Hematopoietic multipotent progenitor cell (in vitro differentiated cells): ENCODE measurements at regions not wholly inside any gene's neighbourhood (a gene's known extent, or its start where the extent isn't known, plus 50 kb on each side); places are given as distances from the start of the nearest gene placed in this dataset.

ENCODE experiments used
- DNase-seq, 3 donors: peaks; one replicate each; pipeline ENCODE4 v3.0.0-alpha.2; 2011 to 2015; ENCODE audit warnings: low read depth in 2 of 3, low spot score in 2 of 3

DNA sequence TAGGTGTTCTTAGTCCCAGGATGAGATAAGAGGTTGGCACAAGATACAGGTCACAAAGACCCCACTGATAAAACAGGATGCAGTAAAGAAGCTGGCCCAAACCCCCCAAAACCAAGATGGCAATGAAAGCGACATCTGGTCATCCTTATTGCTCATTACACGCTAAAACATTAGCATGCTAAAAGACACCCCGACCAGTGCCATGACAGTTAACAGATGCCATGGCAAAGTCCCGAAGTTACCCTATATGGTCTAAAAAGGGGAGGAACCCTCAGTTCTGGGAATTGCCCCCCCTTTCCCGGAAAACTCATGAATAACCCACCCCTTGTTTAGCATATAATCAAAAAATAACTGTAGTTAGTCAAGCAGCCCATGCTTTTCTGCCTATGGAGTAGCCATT is 251.1 kb downstream of the SLC4A3 start:
- DNase-seq, result no peak

DNA sequence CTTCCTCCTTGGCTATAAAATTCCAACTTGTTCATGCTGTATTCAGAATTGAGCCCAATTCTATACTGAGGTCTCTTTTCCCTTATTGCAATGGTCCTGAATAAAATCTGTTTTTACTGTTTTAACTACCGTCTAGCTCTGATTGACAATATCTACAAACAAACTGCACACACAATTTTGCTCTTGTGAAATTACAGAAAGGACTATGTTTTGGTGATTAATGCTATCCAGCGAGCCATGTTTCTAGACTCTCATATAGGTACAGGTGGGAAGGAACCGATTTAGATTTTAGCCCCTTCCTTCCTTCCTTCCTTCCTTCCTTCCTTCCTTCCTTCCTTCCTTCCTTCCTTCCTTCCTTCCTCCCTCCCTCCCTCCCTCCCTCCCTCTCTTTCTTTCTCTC is 254.4 kb downstream of the SLC4A3 start:
- no peak for DNase-seq

DNA sequence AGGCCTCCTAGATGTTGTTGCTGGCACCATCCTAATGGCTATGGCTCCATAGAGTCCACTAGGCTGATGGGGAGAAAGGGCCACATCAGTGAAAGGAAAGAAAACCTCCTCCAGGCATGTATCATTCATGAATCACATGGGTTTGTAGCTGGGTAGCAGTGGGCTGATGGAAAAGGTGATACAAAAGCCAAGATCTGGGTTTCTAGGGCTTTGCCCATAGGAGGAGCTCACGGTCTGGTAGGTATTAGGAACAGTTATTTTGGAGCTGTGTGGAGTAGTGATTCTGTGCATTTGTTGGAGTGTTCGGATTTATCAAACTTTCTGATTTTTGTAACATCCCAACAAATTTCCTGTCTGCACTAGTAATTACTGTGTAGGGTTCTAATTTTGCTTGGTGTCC is 259.2 kb downstream of the SLC4A3 start:
- DNase-seq, result no peak

DNA sequence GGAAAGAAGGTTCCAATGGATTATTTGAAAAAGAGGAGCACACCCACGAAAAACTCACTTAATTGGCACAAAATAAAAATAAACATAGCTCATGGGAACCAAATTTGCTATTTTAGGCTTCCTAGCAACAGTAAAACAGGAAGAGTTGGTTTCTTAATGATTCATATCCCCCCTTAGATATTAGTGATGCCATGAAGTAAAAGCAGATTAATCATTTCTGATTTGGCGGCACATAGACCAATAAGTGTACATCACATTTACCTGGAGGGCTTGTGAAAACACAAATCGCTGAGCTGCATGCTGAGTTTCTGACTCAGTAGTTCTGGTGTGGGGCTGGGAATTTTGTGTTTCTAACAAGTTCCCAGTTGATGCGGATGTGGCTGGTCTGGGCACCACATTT is 260.4 kb downstream of the SLC4A3 start:
- no peak for DNase-seq

DNA sequence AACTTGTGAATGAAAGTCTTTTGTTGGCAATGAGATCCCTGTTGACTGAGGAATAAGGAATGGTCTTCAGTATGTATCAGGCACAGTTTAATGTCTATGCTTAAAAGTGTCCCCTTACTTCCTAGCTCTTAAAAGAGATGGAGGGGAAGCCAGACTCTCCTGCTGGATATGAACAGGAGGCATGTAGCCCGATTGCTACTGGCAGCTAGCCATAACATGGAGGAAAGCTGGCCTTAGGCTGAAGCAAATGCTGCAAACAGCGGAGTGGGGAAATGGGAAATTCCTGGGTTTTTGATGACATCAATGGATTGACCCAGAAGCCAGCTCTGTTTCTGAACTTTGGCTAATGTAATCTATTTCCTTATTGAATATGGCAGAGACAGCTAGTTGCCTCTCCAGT is 266.1 kb downstream of the SLC4A3 start:
- DNase-seq, result no peak

DNA sequence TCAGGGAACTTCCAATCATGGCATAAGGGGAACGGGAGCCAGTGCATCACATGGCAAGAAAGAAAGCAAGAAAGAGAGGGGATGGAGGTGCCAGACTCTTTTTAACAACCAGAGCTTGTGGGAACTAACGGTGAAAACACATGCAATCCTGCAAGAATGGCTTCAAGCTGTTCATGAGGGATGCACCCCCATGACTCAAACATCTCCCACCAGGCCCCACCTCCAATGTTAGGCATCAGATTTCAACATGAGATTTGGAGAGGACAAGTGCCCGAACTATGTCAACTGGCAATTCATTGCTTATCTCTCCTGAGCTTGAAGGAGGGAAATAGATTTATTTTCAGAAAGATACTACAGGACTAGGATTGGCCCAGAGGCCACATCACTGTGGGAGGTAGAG is 270.0 kb downstream of the SLC4A3 start:
- no peak for DNase-seq

DNA sequence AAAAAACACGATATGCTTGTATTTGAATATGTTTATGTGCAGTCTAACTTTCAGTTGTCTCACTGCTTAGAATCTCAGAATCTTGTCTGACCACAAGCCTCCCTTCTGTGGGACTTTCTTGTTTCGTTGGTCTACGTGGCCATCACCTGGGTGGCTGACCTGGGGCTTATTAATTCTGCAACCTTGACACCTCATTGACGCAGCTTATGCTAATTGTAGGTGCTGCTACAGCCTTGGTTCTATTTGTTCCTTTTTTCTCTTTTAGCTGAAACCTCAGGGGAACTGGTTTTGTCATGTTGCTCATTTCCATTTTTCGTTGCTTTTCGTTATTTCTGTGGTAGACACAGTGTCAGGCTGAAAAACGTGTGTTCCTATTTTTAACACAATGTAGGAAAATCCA is 273.7 kb downstream of the SLC4A3 start:
- no peak for DNase-seq

DNA sequence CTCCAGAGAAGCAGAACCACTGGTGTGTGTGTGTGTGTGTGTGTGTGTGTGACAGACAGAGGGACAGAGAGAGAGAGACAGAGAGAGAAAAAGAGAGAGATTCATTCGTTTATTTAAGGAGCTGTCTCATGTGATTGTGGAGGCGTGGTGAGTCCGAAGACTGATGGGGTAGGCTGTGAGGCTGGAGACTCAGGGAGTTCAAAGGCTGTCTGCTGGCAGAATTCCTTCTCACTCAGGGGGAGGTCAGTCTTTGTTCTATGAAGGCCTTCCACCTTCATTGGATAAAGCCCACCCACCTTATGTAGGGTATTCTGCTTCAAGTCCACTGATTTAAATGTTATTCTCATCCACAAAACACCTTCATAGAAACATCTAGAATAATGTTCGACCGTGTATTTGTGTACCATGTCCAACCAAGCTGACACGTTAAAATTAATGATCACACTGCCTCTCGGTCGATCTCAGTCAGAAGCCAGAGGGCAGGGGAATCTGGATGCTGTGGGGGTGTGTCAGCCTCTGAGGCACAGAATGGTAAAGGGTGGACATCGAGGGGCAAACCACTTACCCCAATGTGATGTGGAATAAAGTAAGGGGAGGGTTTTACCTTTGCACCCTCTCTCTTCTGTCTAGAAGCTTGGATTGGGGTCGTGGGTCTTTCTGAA is 275.6 kb downstream of the SLC4A3 start:
- no peak for DNase-seq

DNA sequence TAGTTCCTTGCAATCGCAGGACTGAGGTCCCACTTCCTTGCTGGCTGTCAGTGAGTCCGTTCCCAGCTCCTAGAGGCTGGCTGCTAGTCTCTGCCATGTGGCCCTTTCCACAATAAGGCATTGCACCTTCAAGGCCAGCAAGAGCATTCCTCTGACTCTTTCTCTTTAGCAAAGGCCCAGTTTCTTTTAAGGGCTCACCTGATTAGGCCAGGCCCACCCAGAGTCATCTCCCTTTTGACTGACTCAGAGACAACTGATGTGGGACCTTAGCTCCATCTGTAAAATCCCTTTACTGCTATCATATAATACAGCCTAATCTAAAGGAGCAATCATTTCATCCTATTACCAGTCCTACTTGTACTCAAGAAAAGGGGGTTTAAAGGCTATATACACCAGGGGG is 278.2 kb downstream of the SLC4A3 start:
- no peak for DNase-seq

DNA sequence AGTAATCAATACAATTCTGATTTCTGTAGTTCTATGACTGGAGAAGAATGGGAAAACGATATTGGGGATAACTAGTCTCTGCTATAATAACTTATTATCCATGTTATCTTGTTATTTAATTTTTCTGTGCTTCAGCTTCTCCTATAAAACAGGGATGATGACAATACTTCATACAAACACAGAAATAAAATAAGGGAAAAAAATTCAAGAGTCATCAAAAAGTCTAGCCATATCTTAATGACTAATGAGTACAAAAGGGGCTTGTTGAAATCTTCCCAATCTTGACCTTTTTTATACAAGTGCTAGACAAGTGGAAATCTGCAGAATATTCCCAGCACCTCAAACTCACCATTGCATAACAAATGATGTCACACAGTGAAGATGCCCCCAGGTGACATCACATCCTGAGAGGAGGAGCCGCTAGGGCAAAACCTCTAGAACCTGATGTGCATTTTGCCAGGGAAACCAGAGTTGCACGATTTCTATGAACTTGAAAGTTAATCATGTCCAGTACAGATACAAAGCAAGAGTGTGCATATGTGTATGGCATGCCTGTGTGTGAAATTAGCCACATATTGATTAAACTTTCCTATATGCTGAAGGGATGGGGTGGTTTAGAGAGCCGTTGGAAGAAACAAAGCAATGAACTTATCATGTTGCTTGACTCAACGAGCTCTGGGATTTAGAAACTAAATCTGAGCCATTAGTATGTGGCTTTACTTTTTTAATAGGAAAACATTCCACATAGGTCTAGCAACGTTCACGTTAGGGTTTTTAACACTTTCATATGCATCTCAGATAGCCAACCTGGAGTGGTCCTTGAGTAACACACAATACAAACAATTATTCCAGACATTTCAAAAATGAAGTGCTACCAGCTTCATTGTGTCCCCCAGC is 278.9 kb downstream of the SLC4A3 start:
- DNase-seq, result no peak

DNA sequence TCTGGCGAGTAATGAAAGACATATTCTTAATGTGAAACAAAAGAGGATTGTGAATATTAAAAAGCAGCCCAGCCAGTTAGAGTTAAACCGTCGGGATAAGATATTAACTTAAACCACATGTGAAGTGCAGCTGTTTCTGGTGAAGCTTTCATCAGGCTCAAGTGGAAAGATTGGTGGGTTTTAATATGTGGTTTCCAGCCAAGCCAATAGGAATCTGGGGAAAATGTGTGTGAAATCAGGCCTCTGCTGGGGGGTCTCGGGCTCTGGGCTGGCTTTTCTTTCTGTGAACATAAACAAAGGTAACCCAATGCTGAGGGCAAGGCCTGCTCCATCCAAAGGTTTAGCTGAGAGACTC is 279.6 kb downstream of the SLC4A3 start:
- DNase-seq, result no peak

DNA sequence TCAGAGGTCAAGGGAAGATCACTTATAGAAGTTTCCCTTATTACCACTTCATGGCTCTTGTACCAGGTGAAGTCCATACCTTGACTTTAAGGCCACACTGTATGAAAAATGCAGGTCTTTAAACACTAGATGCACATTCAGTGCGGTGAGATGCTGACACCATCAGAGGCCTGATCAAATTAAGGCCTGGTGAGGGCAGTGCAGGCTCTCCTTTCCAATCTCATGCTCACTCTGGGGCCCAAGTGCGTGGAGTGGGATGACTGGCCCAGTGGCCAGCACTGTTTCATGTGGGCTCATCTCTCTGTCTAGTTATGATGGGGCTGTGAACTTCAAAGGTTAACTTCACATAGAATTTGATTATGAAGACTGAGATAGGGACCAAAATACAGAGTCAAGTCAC is 281.1 kb downstream of the SLC4A3 start:
- DNase-seq, result no peak

DNA sequence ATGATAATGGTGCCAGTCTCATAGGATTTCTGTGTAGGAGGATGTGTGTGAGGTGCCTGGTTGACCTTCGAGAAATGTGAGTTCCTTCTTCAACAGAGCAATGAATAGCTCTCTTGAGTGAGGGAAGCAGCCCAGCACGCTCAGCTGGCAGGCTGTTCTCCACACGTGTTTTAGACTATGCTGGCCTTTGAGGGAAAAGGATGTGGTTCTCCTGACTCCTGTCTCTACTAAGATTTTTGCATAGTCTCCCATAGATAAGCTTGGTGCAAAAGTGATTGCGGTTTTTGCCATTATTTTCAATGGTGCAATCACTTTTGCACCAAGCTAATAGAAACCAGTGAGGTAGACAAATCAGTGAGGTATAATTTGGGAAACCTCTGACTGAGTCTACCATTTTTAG is 284.1 kb downstream of the SLC4A3 start:
- no peak for DNase-seq

DNA sequence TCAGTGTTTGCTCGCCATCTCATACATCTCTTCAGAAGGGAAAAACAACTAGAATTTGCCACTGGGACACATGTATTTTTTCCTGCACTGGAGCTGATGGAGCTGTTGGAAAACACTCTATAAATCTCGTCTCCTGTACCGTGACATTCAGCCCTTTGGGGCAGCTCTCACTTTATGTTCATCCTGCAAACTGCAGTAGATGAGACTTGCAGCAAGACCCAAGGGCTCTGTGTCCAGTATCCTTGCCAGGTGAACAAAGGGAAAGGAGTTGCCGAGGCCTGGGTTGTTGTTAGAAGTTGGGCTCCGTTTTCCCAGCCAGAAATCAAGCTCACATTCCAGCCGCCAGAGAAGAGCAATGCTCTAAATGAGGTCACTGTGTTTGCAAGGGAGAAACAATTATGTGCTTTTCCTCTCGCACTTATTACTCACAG is 285.1 kb downstream of the SLC4A3 start:
- DNase-seq, result no peak

DNA sequence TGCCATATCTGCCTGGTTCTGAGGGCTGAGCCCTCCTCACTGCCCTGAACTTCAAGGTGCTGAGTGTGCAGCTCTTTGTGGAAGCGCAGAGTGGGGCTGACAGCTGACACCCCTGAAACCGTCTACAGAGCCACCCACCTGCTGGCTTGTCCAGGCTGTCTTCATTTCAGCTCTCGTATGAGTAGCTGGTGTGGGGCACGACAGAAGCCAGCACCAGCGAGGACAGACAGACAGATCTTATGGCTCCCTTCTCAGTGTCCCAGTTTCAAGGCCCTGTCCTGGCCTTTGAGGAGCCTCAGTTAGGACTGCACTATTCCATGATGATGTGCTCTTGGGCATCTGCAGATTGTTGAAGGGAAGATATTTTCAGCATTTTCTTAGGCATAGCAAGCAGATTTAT is 287.1 kb downstream of the SLC4A3 start:
- DNase-seq, result no peak

DNA sequence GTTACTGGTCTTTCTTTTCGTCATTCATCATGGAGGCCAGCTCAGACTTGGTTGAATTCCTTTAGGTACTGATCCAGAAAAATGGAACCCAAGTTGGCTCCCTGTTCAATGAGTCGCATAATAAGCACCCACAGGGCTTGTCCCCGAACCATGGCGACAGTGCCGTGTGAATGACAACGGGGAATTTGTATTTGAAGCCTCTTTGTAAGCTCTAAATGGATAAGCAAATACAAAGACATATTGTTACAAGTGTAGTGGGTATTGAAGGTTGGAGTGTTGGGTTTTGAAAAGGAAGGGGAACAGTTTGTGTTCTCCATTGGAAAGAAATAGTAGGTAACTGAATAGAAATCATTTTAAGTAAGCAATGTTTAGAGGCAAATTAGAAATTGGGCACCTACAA is 288.9 kb downstream of the SLC4A3 start:
- DNase-seq, result no peak

DNA sequence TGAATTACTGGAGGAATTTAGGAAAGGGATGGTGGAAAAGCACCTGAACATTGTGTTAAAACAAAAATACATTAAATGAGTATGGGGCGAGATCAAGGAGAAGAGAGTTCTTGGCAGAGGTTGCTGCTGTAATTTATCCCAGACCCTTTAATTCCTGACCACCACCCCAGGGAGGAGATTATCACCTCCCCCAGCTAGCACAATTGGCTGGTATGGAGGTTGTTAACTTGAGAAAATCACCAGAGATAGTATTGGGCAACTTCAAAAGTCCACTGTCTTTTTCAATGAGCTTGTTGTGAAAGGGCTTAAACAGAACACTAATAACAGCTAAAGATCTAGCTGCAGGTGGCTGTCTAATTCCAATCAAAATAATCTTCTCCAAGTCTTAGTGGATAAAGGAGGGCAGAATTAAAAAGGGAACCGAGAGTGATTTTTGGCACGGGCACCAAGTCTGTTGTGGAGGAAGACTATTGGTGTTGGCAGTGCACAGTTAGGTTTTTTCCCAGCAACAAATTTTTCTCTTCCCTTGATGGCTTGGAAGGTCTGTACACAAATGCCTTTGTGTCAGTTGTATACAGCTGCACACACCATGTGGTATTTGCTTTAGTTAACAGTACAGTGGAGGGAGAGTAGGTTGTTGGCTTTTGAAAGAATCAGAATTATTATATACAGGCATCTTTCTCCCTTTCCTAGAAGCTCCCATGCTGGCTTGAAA is 289.5 kb downstream of the SLC4A3 start:
- DNase-seq, result no peak

DNA sequence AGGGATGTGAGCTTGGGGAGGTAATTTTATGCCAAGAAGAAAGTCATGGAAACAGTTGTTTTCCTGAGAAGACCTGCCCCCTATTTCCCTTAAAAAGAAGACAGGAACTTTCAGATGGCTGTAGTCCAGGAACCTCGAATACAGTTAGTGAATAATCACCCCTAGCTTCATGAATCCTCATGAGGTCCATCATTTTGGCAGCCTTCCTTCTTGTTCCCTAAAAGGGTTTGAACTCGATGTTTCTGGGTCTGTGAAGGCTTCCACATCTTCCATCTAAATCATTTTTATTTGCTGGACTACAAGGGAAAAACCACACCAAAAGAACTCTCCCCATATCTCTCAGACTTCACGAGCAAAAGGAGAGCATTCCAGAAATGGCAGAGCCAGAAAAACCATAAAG is 290.8 kb downstream of the SLC4A3 start:
- no peak for DNase-seq

DNA sequence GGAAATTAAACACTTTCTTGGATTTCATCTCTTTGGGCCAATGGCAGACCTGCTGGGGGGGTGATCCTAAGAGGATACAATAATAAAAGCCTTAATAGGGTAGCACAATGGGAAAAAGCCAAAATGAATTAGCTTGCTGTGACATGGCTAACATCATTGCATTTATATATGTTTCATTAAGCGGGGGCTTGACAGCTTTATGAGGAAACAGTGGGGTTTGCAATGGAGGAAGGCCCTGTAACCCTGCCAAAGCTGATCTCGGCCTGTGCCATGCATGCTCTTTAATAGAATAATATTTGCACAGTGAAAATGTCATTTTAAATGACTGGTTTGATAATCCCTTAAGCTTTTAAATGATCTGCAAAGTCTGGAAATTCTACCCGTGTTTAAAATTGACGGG is 291.5 kb downstream of the SLC4A3 start:
- DNase-seq, result no peak

DNA sequence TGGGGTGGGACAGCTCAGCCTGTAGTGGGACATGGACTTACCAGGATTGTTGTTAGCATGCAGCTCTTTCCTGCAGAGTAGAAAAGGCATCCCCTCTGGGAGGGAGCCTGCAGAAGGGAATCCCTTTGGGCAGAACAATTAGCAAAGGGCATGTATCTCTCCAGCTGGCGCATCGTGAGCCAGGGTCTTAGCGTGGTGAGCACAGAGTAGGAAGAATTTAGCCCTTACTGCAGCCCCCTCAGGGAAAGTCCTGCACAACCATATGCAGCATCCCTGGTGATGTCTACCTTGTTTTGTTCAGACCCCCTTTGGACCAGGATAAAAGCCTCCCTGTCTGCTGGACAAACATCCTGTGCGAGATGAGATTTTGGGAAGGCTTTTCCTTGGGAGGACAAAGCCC is 292.1 kb downstream of the SLC4A3 start:
- DNase-seq, result no peak

DNA sequence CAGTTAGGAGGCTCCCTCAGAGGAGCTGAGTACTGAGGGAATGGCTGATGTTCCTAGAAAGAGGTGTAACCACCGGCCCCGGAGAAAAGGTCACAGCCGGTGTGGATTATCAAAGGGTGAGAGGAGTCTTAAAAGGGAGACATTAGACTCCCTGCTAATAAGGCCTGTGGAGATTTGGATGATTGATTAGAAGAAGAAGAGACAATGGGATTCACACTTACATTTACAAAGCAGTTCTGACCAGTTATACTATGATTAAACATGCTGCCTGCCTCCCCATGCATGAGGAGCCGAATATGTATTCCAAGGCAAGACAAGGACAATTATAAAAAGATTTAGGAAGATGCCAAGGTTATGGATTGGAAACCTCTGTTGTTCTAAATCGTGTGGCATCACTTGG is 302.4 kb downstream of the SLC4A3 start:
- no peak for DNase-seq

DNA sequence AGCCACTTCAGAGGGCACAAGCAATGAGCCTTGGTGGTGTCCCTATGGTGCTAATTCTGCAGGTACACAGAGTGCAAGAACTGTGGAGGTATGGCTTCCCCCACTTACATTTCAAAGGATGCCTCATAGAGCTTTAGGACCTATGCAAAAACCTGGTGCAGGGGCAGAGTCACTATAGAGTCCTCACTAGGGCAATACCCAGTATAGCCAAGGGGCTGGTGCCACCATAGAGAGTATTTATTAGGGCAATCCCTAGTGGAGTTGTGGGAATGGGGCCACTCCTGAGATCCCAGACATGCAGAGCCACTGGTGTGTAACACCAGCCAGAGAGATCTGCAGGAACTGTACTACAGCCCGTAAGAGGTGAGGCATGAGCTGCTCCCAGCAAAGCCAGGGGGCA is 312.2 kb downstream of the SLC4A3 start:
- DNase-seq, result no peak
